HL-60 (cell line): ENCODE measurements at regions not wholly inside any gene's neighbourhood (a gene's known extent, or its start where the extent isn't known, plus 50 kb on each side); places are given as distances from the start of the nearest gene placed in this dataset.

ENCODE experiments used
- GABPA ChIP-seq: IDR thresholded peaks from 2 replicates; pipeline ENCODE4 v1.6.1; 2012; ENCODE audit warnings: low read depth
- POLR2AphosphoS5 ChIP-seq: IDR thresholded peaks from 2 replicates; pipeline ENCODE4 v1.6.1; 2012; ENCODE audit warnings: low read depth
- SPI1 ChIP-seq: IDR thresholded peaks from 2 replicates; pipeline ENCODE4 v1.6.1; 2012; ENCODE audit warnings: low read depth, mild to moderate bottlenecking, borderline replicate concordance
- TF ChIP-seq, protein P1 (sequence below): IDR thresholded peaks from 2 replicates; pipeline ENCODE4 v1.6.1; 2012; ENCODE audit warnings: low read depth; ENCODE audit not compliant: insufficient replicate concordance
- TF ChIP-seq, protein P2 (sequence below): IDR thresholded peaks from one replicate; pipeline ENCODE4 v1.5.1; 2011; ENCODE audit warnings: low read length, control low read depth, inconsistent platforms; ENCODE audit not compliant: insufficient read depth

- TF ChIP-seq, protein P1, sequence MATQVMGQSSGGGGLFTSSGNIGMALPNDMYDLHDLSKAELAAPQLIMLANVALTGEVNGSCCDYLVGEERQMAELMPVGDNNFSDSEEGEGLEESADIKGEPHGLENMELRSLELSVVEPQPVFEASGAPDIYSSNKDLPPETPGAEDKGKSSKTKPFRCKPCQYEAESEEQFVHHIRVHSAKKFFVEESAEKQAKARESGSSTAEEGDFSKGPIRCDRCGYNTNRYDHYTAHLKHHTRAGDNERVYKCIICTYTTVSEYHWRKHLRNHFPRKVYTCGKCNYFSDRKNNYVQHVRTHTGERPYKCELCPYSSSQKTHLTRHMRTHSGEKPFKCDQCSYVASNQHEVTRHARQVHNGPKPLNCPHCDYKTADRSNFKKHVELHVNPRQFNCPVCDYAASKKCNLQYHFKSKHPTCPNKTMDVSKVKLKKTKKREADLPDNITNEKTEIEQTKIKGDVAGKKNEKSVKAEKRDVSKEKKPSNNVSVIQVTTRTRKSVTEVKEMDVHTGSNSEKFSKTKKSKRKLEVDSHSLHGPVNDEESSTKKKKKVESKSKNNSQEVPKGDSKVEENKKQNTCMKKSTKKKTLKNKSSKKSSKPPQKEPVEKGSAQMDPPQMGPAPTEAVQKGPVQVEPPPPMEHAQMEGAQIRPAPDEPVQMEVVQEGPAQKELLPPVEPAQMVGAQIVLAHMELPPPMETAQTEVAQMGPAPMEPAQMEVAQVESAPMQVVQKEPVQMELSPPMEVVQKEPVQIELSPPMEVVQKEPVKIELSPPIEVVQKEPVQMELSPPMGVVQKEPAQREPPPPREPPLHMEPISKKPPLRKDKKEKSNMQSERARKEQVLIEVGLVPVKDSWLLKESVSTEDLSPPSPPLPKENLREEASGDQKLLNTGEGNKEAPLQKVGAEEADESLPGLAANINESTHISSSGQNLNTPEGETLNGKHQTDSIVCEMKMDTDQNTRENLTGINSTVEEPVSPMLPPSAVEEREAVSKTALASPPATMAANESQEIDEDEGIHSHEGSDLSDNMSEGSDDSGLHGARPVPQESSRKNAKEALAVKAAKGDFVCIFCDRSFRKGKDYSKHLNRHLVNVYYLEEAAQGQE = no peak
- TF ChIP-seq, protein P2, sequence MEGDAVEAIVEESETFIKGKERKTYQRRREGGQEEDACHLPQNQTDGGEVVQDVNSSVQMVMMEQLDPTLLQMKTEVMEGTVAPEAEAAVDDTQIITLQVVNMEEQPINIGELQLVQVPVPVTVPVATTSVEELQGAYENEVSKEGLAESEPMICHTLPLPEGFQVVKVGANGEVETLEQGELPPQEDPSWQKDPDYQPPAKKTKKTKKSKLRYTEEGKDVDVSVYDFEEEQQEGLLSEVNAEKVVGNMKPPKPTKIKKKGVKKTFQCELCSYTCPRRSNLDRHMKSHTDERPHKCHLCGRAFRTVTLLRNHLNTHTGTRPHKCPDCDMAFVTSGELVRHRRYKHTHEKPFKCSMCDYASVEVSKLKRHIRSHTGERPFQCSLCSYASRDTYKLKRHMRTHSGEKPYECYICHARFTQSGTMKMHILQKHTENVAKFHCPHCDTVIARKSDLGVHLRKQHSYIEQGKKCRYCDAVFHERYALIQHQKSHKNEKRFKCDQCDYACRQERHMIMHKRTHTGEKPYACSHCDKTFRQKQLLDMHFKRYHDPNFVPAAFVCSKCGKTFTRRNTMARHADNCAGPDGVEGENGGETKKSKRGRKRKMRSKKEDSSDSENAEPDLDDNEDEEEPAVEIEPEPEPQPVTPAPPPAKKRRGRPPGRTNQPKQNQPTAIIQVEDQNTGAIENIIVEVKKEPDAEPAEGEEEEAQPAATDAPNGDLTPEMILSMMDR = no peak
- no peak for TF ChIP-seq POLR2AphosphoS5
- no peak for TF ChIP-seq GABPA
- no peak for TF ChIP-seq SPI1
Observed at GRCh38 chr14:103216857-103217256, 93.6 kb downstream of the TNFAIP2 start.
